HG03064 (cell line): ENCODE measurements at regions not wholly inside any gene's neighbourhood (a gene's known extent, or its start where the extent isn't known, plus 50 kb on each side); places are given as distances from the start of the nearest gene placed in this dataset.
"Not testable (repeated sequence)": the region's sequence is repeated elsewhere in the genome, so short reads cannot be mapped to it uniquely, and the experiment has no call there.

Source experiments
- ATAC-seq: cut with Tn5 transposase; IDR thresholded peaks from one replicate; pipeline ENCODE4 v1.9.1; 2021; ENCODE audit warnings: low read depth; ENCODE audit not compliant: unreplicated experiment

DNA sequence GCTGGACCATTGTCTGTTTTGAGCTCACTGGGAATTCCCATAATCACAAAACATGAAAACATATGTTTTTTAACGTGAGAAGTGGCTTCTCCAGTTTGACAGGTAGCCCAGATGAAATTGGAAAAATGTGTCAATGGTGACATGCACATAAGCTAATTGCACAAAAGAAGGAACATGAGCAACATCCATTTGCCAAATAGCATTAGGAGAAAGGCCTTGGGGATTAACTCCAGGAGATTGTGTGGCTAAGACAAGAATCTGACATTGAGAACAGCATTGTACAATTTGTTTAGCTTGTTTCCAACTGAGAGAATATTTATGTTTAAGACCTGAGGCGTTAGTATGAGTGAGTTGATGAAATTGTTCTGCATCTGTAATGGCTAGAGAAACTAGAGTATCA, 147.0 kb upstream of the API5 start:
- ATAC-seq = no peak

DNA sequence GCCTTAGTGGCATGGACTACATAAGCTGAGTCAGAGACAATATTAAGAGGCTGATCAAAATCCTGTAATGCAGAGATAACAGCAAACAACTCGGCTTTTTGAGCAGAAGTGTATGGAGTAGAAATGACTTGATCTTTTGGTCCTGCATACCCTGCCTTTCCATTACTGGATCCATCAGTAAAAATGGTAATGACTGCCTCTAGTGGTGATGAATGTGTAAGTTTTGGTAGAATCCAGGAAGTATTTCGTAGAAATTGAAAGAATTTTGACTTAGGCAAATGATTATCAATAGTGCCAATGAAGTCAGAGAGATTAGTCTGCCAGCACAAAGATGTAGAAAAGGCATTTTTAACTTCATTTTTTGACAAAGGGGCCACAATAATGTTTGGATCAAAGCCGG, 146.4 kb upstream of the API5 start:
- not testable (repeated sequence) for ATAC-seq

DNA sequence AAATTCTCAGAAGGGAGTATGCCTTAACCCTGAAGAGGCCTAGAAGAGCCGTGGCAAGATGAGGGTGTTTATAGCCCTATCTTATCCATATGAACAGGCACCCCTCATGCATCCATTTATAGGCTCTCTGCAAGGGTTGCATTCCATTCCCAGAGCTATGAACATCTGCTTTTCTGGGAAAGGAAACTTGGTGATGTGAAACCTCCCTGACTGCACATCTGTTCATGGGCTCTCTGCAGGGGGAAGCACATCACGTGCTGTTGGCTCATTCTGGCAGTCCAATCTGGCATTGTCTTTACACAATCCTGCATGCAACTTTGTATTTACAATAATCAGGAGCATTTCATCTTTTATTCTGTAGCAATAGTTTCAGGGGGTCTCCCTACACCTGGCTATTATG, 143.6 kb upstream of the API5 start:
- not testable (repeated sequence) for ATAC-seq

DNA sequence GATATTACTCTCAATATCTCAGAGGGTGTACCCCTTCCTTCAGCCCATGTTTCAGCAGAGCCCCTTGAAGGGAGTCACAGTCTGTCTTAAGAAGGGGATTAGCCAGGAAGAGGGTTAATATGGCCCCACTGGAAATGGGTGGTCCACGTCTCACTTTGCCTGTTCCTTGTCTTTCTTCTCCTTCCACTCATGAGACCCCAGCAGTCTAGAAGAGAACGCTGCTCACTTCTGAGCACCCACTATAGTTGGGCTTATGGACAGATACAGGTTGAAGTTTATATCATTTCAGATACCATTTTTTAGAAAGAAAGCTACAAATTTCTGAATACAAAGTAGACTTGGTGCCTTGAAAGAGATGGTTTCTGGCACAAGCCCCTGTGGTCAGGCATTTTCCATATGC, 139.3 kb upstream of the API5 start:
- ATAC-seq = no peak

DNA sequence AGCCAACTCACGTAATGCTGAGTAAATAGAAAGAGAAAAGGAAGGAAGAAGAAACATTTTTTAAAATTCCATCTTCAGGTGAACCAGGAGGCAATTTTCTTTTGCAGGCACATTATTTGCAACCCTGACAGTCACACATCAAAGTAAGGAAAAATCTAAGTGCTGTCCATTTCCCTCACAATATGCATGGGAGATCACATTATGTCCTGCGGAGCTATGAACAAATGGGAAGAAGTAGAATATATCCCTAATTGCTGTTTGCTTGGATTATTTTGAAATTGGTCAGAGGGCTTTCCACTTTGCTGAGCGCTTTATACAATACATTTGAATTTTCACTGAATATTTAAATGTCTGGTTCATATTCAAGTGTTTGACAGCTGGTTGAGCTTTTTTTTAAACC, 133.8 kb upstream of the API5 start:
- no peak for ATAC-seq

DNA sequence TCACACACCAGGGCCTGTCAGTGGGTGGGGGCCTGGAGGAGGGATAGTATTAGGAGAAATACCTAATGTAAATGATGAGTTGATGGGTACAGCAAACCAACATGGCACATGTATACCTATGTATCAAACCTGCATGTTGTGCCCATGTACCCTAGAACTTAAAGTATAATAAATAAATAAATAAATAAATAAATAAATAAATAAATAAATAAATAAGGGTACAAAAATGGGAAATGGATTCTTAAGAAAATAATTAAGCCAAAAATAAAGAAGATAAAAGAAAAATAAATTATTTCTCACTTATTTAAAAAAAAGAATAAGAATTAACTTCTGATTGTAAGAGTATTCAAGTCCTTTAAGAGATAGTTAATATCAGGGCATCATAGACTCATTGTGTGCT, 117.3 kb upstream of the API5 start:
- not testable (repeated sequence) for ATAC-seq

DNA sequence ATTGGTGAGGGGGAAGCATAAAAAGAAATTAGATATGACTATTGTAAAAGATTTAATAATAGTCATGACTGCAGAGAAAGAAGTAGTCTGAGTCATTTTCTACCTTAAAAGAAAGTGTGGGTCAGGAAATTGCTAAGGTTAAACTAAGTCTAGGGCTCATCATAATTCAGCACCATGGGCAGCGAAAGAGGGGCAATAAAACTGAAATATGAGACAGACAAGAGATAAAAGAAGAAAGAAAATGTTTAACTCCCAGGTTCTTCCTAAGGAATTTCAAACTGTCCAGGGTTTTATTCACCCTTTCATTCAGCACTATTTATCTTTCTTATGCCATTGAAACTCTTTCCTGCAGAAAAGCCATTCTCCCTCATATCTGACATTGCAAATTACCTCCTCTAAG, 114.4 kb upstream of the API5 start:
- no peak for ATAC-seq

DNA sequence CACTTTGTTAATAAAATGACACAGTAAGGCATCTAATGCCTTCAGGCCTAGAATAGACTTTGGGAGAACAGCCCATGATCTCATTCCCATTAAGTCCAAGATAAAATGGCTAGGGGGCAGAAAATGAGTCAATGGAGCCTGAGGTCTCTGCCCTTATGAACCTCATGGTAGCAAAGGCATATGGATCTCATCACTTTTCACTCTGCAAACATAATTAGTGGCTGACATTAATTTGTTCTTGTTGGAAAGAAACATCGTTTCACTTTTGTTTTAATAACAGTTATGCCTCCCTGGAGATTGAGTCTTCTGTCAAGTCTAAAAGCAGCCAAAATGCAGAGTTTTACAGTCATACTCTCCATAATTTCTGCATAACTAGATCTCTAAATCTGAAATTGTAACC, 111.8 kb upstream of the API5 start:
- ATAC-seq = no peak

DNA sequence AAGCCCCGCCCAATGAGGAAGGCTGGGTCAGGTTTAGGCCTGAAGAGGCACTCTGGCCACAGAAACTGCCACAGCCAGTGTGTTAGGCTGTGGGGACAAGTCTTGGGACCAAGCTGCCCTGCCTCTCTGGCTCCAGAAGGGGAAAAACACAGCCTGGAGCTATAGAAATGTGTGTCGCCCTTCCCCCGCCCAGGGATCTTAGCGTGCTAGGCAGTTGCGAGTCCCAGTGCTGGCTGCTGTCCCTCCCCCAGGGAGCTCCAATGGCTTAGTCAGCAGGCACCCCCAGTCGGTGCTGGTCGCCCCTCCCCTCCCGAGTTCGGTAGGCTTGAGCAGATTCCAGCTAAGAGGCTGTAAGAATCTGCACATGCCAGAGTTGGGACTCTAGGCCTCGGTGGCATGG, 99.5 kb upstream of the API5 start:
- ATAC-seq = no peak

DNA sequence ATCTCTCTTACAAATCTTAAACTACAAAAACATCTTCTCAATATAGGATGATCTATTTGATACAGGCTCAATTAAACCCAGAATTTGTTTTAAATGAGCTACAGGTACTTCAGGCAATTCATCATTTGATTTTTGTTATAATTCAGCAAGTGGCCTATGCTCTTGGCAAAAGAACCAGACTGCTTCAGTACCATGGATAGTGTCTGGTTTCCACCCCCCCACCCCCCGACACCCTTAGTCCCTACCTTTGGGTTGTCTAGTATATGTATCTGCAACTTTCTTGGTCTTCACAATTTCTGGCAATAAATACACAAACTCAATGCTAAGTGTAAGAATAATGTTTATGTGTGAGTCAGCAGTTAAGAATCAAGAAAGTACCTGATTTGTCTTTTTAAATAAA, 97.3 kb upstream of the API5 start:
- no peak for ATAC-seq

DNA sequence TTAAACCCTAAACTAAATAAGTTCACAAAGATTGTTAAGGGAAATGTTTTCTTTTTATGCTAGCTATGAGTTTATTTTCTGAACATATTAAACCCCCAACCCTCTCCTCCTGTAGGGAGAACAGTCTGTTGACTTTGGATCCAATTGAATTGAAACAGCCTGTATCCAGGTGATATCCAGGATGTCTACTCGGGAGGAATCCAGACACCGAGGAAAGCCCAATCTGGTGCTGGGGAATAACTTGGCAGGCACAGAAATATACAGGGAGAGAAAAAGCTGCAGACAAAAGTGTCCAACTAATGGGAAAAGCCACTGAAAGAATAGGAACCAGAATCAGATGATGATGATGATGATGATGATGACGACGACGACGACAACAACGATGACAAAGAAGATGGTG, 93.9 kb upstream of the API5 start:
- no peak for ATAC-seq

DNA sequence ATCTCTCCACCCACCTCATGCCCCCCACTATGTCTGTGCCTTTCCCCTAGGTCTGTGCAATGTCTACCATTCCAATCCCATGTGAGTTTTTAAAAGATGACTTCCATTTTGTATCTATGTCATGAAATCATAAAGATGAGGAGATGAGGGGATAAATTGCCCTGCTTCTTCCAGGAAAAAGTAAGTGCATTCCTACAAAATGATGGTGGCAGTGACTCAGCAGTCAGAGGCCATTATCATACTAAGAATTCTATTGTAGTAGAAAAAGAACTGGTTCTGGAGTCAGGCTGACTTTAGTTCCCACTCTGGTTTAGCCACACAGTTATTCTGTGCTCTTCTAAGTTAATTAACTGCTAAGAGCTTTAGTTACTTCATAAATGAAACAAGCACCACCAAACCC, 89.6 kb upstream of the API5 start:
- ATAC-seq = no peak

DNA sequence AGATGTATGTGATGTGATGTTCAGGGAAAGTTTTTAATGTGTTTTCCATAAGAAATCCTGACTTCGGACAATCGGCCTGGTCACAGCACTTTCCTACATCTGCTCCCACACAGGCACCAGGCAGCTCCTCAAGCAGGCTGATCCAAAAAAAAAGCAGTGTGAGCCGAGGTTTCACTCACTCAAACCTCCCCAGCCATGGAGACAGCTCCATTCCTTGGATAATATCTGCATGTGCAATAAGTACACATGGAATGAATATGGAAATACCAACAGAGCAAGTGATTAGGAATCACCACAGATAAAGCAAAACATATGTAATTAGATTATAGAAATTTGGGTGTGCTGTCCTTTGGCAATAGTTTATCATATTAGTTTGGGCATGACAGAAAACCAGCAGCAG, 88.8 kb upstream of the API5 start:
- no peak for ATAC-seq

DNA sequence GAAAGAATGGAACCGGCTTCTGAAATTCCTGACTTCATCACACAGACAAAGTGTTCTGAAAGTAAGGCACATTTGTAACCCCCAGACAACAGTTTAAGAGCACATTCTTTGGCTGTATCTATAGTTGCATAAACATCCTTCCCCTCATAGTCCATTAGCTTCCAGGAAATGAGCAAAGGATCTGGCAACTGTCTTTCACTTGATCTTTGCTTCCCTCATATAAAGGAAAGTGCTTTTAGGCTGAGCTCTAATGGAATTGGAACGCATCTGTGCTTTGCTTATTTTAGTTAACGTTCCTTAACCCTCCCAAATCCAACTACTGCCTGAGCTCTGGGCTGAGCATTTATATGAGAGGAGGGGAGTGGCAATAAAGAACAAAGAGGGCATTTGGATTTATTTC, 76.9 kb upstream of the API5 start:
- ATAC-seq = no peak

DNA sequence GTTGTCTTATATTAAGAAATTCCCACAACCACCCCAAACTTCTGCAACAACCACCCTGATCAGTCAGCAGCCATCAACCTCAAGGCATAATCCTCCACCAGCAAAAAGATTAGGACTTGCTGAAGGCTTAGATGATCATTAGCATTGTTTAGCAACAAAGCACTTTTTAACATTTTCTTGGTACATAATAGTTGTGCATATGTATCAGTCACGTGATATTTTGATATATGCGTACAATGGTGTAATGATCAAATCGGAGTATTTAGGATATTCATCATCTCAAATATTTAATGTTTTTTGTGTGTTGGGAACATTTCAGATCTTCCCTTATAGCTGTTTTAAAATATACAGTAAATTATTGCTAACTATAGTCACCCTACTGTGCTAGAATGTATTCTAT, 73.5 kb upstream of the API5 start:
- no peak for ATAC-seq

DNA sequence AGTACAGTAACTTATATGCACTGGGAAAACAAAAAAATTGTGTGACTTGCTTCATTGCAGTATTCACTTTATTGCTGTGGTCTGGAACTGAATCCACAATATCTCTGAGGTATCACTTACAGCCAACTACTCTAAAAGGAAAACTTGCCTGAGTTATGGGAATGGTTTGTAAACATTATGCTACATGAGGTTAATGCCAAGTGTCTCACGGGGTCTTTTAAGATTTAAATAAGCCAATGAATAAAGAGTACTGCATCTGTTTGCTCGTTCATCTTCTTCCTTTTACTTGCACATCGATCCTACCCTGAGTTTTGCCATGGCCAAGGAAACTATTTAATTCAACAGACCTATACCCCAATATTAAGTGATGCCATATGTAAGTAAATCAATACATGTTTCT, 72.0 kb upstream of the API5 start:
- ATAC-seq = no peak

DNA sequence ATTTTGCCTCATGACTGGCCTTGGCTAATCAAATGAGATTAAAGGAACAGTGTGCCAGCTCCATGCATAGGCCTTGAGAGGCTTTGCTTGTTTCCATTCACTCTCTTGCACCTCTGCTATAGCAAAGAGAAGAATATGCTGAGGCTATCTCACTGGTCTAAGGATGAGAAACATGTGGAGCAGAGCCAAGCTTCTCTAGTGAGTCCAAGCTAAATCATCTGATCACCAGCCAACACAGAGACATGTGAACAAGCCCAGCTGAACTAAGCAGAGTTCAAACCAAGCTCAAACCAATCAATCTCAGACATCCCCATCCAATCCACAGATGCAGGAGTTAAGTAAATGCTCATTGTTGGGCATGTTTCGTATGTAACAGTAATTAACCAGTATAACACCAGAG, 69.4 kb upstream of the API5 start:
- ATAC-seq = no peak

DNA sequence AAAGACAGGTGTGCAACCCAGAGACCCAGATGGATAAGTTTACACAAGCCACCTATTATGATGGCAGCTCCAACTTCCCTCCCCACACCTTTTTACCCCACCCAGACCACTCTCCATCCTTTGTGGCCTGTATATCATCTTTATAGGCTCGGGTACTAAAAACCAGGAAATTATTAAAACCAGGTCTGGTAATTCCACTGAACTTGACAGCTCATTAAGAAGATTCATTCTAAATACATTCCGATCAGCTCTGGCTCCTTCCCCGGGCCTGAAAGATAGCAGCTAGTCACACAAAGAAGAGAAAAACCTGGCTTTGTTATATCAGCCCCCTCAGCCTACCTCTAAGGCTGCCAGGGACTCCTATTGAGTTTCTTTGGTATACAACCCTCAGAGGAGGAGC, 67.9 kb upstream of the API5 start:
- ATAC-seq = no peak

DNA sequence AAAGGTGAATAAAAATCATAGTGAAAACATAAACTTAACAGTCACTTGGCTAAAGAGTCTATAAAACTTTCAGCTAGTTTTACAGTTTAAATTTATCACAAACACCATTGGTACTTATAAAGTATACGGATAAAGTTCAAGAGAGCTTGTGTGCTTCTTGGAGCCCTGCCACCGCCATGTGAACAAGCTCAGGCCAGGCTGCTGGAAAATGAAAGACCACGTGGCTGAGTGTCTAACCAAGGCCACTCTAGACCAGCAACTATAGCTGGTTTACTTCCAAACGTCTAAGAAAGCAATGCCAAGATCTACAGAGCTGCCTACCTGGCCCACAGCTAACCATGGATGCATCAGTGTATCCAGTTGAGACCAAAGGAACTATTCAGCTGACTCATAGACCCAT, 66.3 kb upstream of the API5 start:
- no peak for ATAC-seq

DNA sequence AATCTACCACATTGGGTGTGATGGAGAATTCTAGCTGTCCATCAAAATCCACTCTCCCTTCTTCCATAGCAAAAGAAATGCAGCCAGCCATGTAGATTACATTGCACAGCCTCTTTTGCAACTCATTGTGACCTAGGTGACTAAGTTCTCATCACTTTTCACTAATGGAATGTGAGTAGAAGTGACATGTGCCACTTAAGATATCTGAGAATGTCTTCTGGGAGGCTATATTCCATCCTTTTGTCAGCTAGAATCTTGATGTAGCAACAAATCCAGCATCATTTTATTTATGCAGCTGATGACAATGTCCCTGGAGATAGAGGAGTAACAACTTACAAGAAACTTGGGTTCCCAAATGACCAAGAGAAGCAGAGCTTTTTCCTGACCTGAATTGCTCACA, 61.5 kb upstream of the API5 start:
- no peak for ATAC-seq

DNA sequence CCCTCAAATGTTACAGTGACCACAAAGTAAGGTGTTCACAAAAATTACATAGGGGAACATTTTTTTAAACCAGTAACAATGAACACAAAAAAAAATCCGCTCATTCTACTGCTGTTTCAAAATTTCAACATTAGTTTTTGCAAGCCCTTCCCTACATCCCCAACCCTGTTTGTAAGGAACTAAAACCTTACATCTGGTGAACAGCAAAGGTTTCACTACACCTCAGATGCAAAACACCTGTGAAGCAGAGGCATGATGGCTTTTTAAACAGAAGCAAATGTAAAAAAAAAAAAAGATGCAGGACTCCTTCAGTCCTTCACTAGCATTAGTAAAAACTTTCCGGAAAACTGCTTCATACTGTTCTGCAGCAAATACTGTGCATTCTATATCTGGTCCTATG, 50.0 kb upstream of the API5 start:
- ATAC-seq = no peak
